Mucosa of rectum (tissue), 2 donors: ENCODE measurements at regions not wholly inside any gene's neighbourhood (a gene's known extent, or its start where the extent isn't known, plus 50 kb on each side); places are given as distances from the start of the nearest gene placed in this dataset.

ENCODE experiments used
- H3K27ac ChIP-seq, 2 donors: one replicate each; pipeline ENCODE4 v1.7.0; 2013; ENCODE audit warnings: inconsistent platforms in 2 of 2, low read depth in 2 of 2, low read length in 2 of 2
- H3K27me3 ChIP-seq, 2 donors: one replicate each; pipeline ENCODE4 v1.7.0; 2013; ENCODE audit warnings: low read length in 2 of 2; ENCODE audit not compliant: control insufficient read depth in 2 of 2, insufficient read depth in 2 of 2
- H3K36me3 ChIP-seq, 2 donors: one replicate each; pipeline ENCODE4 v1.7.0; 2013; ENCODE audit warnings: low read length in 2 of 2; ENCODE audit not compliant: control insufficient read depth in 2 of 2, insufficient read depth in 2 of 2
- H3K4me1 ChIP-seq, 2 donors: one replicate each; pipeline ENCODE4 v1.7.0; 2013; ENCODE audit warnings: low read length in 2 of 2, mild to moderate bottlenecking in 1 of 2; ENCODE audit not compliant: control insufficient read depth in 2 of 2, insufficient read depth in 2 of 2
- H3K4me3 ChIP-seq, 2 donors: one replicate each; pipeline ENCODE4 v1.7.0; 2013; ENCODE audit warnings: low read length in 2 of 2
- H3K9ac ChIP-seq, 2 donors: one replicate each; pipeline ENCODE4 v1.7.0; 2013; ENCODE audit warnings: low read length in 2 of 2, low read depth in 1 of 2, mild to moderate bottlenecking in 1 of 2
- H3K9me3 ChIP-seq, 2 donors: one replicate each; pipeline ENCODE4 v1.7.0; 2013; ENCODE audit warnings: low read length in 2 of 2; ENCODE audit not compliant: control insufficient read depth in 2 of 2
- donor health status: healthy.
- donor health status: Normal muscosa, but diverticular disease.

- Histone ChIP-seq H3K36me3 (no peaks in the 10 kb centered on the region), H3K27me3 (no peaks in the 10 kb centered on the region), H3K4me1 (no peaks in the 10 kb centered on the region), H3K27ac (no peak overlapping the region), H3K9ac (no peak overlapping the region), H3K9me3 (no peaks in the 10 kb centered on the region), H3K4me3 (no peak overlapping the region)
Measured at GRCh38 chr12:58712976-58713375, 207.3 kb downstream of the LRIG3 start.

- Histone ChIP-seq H3K4me1 (no peaks in the 10 kb centered on the region), H3K36me3 (no peaks in the 10 kb centered on the region), H3K27me3 (no peaks in the 10 kb centered on the region), H3K9ac (no peak overlapping the region), H3K4me3 (no peak overlapping the region), H3K27ac (no peak overlapping the region), H3K9me3 (no peaks in the 10 kb centered on the region)
Measured at GRCh38 chr12:58719161-58719560, 201.1 kb downstream of the LRIG3 start.

- Histone ChIP-seq H3K27me3 (no peaks in the 10 kb centered on the region), H3K36me3 (no peaks in the 10 kb centered on the region), H3K9ac (no peak overlapping the region), H3K4me3 (no peak overlapping the region), H3K9me3 (no peaks in the 10 kb centered on the region), H3K4me1 (no peaks in the 10 kb centered on the region), H3K27ac (no peak overlapping the region)
Measured at GRCh38 chr12:58720421-58720820, 199.9 kb downstream of the LRIG3 start.

- Histone ChIP-seq H3K9ac (no peak overlapping the region), H3K4me1 (no peaks in the 10 kb centered on the region), H3K36me3 (no peaks in the 10 kb centered on the region), H3K9me3 (no peaks in the 10 kb centered on the region), H3K4me3 (no peak overlapping the region), H3K27me3 (no peaks in the 10 kb centered on the region), H3K27ac (no peak overlapping the region)
Measured at GRCh38 chr12:58725400-58726105, 194.8 kb downstream of the LRIG3 start.

GRCh38 chr12:58727521-58727920 lies 192.8 kb downstream of the LRIG3 start:
- Histone ChIP-seq H3K27me3 (no peaks in the 10 kb centered on the region), H3K9me3 (no peaks in the 10 kb centered on the region), H3K9ac (no peak overlapping the region), H3K36me3 (no peaks in the 10 kb centered on the region), H3K4me1 (no peaks in the 10 kb centered on the region), H3K4me3 (no peak overlapping the region), H3K27ac (no peak overlapping the region)

- no peaks in the 10 kb centered on the region for H3K9me3 ChIP-seq
- H3K4me1 ChIP-seq: no peaks in the 10 kb centered on the region
- H3K36me3 ChIP-seq: no peaks in the 10 kb centered on the region
- H3K4me3 ChIP-seq: no peak overlapping the region
- no peak overlapping the region for H3K27ac ChIP-seq
- no peaks in the 10 kb centered on the region for H3K27me3 ChIP-seq
- no peak overlapping the region for H3K9ac ChIP-seq
Measured at GRCh38 chr12:58728397-58728796, 191.9 kb downstream of the LRIG3 start.

GRCh38 chr12:58731096-58731495 lies 189.2 kb downstream of the LRIG3 start:
- Histone ChIP-seq H3K9me3 (no peaks in the 10 kb centered on the region), H3K36me3 (no peaks in the 10 kb centered on the region), H3K4me3 (no peak overlapping the region), H3K9ac (no peak overlapping the region), H3K27ac (no peak overlapping the region), H3K27me3 (no peaks in the 10 kb centered on the region), H3K4me1 (no peaks in the 10 kb centered on the region)

GRCh38 chr12:58732894-58733293 lies 187.4 kb downstream of the LRIG3 start:
- Histone ChIP-seq H3K27ac (no peak overlapping the region), H3K9ac (no peak overlapping the region), H3K4me3 (no peak overlapping the region), H3K27me3 (no peaks in the 10 kb centered on the region), H3K4me1 (no peaks in the 10 kb centered on the region), H3K9me3 (no peaks in the 10 kb centered on the region), H3K36me3 (no peaks in the 10 kb centered on the region)

- Histone ChIP-seq H3K27ac (no peak overlapping the region), H3K4me3 (no peak overlapping the region), H3K36me3 (no peaks in the 10 kb centered on the region), H3K9ac (no peak overlapping the region), H3K9me3 (no peaks in the 10 kb centered on the region), H3K4me1 (no peaks in the 10 kb centered on the region), H3K27me3 (no peaks in the 10 kb centered on the region)
Measured at GRCh38 chr12:58741226-58741625, 179.1 kb downstream of the LRIG3 start.

- Histone ChIP-seq H3K4me1 (no peaks in the 10 kb centered on the region), H3K9me3 (no peaks in the 10 kb centered on the region), H3K27me3 (no peaks in the 10 kb centered on the region), H3K4me3 (no peak overlapping the region), H3K9ac (no peak overlapping the region), H3K36me3 (no peaks in the 10 kb centered on the region), H3K27ac (no peak overlapping the region)
Measured at GRCh38 chr12:58745348-58746125, 174.8 kb downstream of the LRIG3 start.
